Uterus (tissue), 3 donors: ENCODE measurements at regions not wholly inside any gene's neighbourhood (a gene's known extent, or its start where the extent isn't known, plus 50 kb on each side); places are given as distances from the start of the nearest gene placed in this dataset.

Experiments used
- DNase-seq, 2 donors: peaks; one replicate each; pipeline ENCODE4 v3.0.0-alpha.2; 2019 to 2020
- H3K27ac ChIP-seq, 2 donors: fragments of 200-600 bp; sonication (generic); 1 replicate in 1 of 2; 2 replicates in 1 of 2; pipeline ENCODE4 v1.5.1; 2016 to 2018
- H3K27me3 ChIP-seq, 2 donors: fragments of 200-600 bp; sonication (generic); one replicate each; pipeline ENCODE4 v1.5.1; 2018 to 2019; ENCODE audit warnings: control low read depth in 1 of 2
- H3K36me3 ChIP-seq, 2 donors: fragments of 200-600 bp; sonication (generic); one replicate each; pipeline ENCODE4 v1.5.1; 2019; ENCODE audit warnings: control low read depth in 1 of 2
- H3K4me1 ChIP-seq, 2 donors: fragments of 200-600 bp; sonication (generic); one replicate each; pipeline ENCODE4 v1.5.1; 2018 to 2019; ENCODE audit warnings: control low read depth in 1 of 2
- H3K4me3 ChIP-seq, 2 donors: fragments of 200-600 bp; sonication (generic); 1 replicate in 1 of 2; 2 replicates in 1 of 2; pipeline ENCODE4 v1.5.1; 2018 to 2019; ENCODE audit warnings: mild to moderate bottlenecking in 1 of 2
- H3K9me3 ChIP-seq, 2 donors: fragments of 200-600 bp; sonication (generic); one replicate each; pipeline ENCODE4 v1.5.1; 2019; ENCODE audit warnings: control low read depth in 1 of 2
- POLR2A ChIP-seq, 2 donors: fragments of 450-650 bp; IDR thresholded peaks; one replicate each; pipeline ENCODE4 v1.6.1; 2016; ENCODE audit warnings: antibody characterized with exemption in 2 of 2, mild to moderate bottlenecking in 1 of 2, moderate library complexity in 1 of 2
- intact Hi-C: fragments of 100-400 bp; cut with DNase I; formaldehyde crosslinking; loops from one replicate; pipeline ENCODE4 v1.15.1; 2023; ENCODE audit warnings: low total_unique reads
- TF ChIP-seq, protein P1 (sequence below), 4 experiments: fragments of 200-600 bp in 2 of 4; fragments of 450-650 bp in 2 of 4; sonication (generic) in 2 of 4; IDR thresholded peaks; one replicate each; pipeline ENCODE4 v1.5.1; 2016 to 2019; ENCODE audit warnings: antibody characterized with exemption in 4 of 4, mild to moderate bottlenecking in 2 of 4, moderate library complexity in 1 of 4
- donor health status: DM: yes; HTN: yes; CAD: no.

DNA sequence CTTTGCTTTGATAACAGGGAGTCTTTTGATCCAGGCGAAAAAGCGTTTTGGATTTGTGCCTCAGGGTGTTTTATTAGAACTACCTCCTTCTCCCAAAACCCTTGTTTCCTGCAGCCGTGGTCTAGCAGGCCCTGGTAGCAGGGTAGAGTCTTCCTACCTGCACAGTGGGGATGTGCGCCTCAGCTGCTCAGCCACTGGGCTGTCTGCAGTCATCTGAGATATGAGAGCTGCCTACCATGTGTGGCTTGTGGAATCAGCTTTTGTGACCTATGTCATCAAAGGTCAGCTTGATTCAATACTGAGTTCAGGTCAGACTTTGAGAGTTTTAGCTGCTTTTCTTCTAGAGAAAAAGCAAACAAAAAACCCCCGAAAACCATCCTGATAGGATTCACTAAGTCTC lies 279.5 kb downstream of the CLIC5 start:
- H3K27me3 ChIP-seq = no peaks in the 10 kb centered on the region
- no peaks in the 10 kb centered on the region for H3K36me3 ChIP-seq
- H3K4me3 ChIP-seq = no peak overlapping the region
- intact Hi-C loops = no loop called here
- no peak for TF ChIP-seq POLR2A (IDR thresholded peaks at IDR 0.05)
- no peaks in the 10 kb centered on the region for H3K4me1 ChIP-seq
- DNase-seq = no peak
- no peaks in the 10 kb centered on the region for H3K9me3 ChIP-seq
- no peak overlapping the region for H3K27ac ChIP-seq

GRCh38 chr6:45732731-45733130 lies 282.9 kb downstream of the CLIC5 start:
- TF ChIP-seq POLR2A (IDR thresholded peaks at IDR 0.05) = no peak
- TF ChIP-seq, protein P1, sequence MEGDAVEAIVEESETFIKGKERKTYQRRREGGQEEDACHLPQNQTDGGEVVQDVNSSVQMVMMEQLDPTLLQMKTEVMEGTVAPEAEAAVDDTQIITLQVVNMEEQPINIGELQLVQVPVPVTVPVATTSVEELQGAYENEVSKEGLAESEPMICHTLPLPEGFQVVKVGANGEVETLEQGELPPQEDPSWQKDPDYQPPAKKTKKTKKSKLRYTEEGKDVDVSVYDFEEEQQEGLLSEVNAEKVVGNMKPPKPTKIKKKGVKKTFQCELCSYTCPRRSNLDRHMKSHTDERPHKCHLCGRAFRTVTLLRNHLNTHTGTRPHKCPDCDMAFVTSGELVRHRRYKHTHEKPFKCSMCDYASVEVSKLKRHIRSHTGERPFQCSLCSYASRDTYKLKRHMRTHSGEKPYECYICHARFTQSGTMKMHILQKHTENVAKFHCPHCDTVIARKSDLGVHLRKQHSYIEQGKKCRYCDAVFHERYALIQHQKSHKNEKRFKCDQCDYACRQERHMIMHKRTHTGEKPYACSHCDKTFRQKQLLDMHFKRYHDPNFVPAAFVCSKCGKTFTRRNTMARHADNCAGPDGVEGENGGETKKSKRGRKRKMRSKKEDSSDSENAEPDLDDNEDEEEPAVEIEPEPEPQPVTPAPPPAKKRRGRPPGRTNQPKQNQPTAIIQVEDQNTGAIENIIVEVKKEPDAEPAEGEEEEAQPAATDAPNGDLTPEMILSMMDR (IDR thresholded peaks at IDR 0.05) = no peak
- Histone ChIP-seq H3K27me3 (no peaks in the 10 kb centered on the region), H3K9me3 (no peaks in the 10 kb centered on the region), H3K27ac (no peak overlapping the region), H3K4me3 (no peak overlapping the region), H3K36me3 (no peaks in the 10 kb centered on the region), H3K4me1 (no peaks in the 10 kb centered on the region)
- intact Hi-C loops = no loop called here
- DNase-seq = no peak

DNA sequence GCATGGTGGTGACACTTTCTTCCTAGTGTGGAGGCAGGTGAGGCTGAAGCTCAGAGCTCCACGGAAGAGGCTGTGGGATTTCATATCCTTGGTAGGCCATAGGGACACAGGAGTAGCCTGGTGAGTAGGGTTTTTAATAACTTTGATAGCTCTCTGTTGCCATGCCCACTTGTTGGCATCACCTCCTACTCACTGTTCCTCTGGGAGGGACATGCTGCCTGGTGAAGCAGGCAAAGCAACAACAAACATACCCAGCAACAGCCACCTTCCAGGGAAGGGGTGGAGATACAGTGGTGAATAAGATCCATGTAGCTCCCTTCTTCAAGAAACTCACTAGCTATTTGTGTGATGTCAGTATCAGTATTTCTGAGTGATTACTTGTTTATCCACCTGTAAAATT lies 285.4 kb downstream of the CLIC5 start:
- no peak for DNase-seq
- Histone ChIP-seq H3K4me3 (no peak overlapping the region), H3K4me1 (no peaks in the 10 kb centered on the region), H3K27ac (no peak overlapping the region), H3K36me3 (no peaks in the 10 kb centered on the region), H3K27me3 (no peaks in the 10 kb centered on the region), H3K9me3 (no peaks in the 10 kb centered on the region)
- intact Hi-C loops = no loop called here
- TF ChIP-seq, protein P1 (IDR thresholded peaks at IDR 0.05) = no peak
- no peak for TF ChIP-seq POLR2A (IDR thresholded peaks at IDR 0.05)

- H3K36me3 ChIP-seq = no peaks in the 10 kb centered on the region
- no peak overlapping the region for H3K27ac ChIP-seq
- intact Hi-C loops = no loop called here
- no peaks in the 10 kb centered on the region for H3K4me1 ChIP-seq
- no peaks in the 10 kb centered on the region for H3K9me3 ChIP-seq
- H3K27me3 ChIP-seq = no peaks in the 10 kb centered on the region
- no peak for DNase-seq
- TF ChIP-seq, protein P1 (IDR thresholded peaks at IDR 0.05) = no peak
- no peak for TF ChIP-seq POLR2A (IDR thresholded peaks at IDR 0.05)
- no peak overlapping the region for H3K4me3 ChIP-seq
Observed at GRCh38 chr6:45728674-45729073, 287.0 kb downstream of the CLIC5 start.

DNA sequence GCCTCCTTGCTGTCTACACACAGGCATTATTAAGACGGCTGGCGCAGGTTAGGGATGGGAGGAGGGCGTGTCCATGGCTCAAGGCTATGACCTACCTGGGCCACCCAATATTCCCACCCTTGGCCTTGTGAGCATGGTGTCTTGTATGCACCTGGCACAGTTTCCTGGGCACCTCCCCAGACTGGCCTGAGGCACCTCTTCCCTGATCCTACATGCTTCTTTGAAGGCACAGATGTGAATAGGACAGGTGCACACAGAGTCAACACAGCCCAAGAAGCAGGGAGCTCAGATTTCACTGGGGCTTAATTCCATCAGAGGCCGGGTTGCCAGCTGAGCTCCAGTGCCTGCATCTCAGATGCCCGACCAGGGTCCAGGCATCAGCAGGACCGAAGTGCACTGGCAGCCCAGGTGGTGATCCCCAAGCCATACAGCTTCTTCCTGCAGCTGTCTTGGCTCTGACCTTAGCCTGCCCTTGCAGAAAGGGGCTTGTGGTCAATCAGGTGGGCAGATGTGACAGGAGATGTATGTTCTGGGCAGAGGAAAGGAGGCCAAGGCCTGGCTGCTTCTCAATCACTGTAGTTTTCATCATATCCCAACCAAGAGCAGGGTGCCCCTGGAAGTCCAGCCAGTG lies 287.7 kb downstream of the CLIC5 start:
- H3K9me3 ChIP-seq = no peaks in the 10 kb centered on the region
- TF ChIP-seq POLR2A (IDR thresholded peaks at IDR 0.05) = no peak
- TF ChIP-seq, protein P1 (IDR thresholded peaks at IDR 0.05) = no peak
- intact Hi-C loops = no loop called here
- H3K36me3 ChIP-seq = no peaks in the 10 kb centered on the region
- H3K27me3 ChIP-seq = no peaks in the 10 kb centered on the region
- no peak for DNase-seq
- H3K4me1 ChIP-seq = no peaks in the 10 kb centered on the region
- H3K4me3 ChIP-seq = no peak overlapping the region
- no peak overlapping the region for H3K27ac ChIP-seq

- Histone ChIP-seq H3K27ac (no peak overlapping the region), H3K36me3 (no peaks in the 10 kb centered on the region), H3K27me3 (no peaks in the 10 kb centered on the region), H3K4me3 (no peak overlapping the region), H3K9me3 (no peaks in the 10 kb centered on the region), H3K4me1 (no peaks in the 10 kb centered on the region)
- TF ChIP-seq, protein P1 (IDR thresholded peaks at IDR 0.05) = no peak
- TF ChIP-seq POLR2A (IDR thresholded peaks at IDR 0.05) = no peak
- DNase-seq = no peak
- intact Hi-C loops = no loop called here
Observed at GRCh38 chr6:45727228-45727627, 288.4 kb downstream of the CLIC5 start.
